ENCODE measurements at regions not wholly inside any gene's neighbourhood (a gene's known extent, or its start where the extent isn't known, plus 50 kb on each side); places are given as distances from the start of the nearest gene placed in this dataset.
"Not testable (repeated sequence)": the region's sequence is repeated elsewhere in the genome, so short reads cannot be mapped to it uniquely, and the experiment has no call there.

DNA sequence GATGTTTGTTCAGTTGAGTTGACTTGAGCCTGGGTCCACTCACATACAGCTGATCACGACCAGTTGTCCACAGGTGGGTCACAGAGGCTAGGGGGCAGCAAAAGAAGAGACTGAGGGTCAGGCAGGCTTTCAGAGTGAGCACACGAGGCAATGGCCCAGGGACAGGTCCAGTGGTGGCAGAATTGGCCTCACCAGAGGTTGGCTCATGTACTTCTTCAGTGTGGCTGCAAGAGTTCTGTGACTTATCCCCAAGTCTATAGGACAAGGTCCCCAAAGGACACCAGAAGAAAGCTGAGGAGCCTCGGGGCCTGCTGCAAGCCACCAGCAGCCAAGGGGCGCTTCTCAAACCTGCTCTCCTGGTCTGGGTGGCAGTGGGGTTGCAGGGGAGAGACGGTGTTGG lies 219.8 kb downstream of the TFCP2L1 start:
- Histone ChIP-seq H3K27ac (no peak overlapping the region), H3K9me3 (no peaks in the 10 kb centered on the region), H3K4me1 (ENCODE audit: control insufficient read depth in 1 of 2, insufficient read depth in 1 of 2, low read depth in 1 of 2, low read length in 1 of 2) (no peaks in the 10 kb centered on the region), H3K27me3 (no peaks in the 10 kb centered on the region), H3K36me3 (no peaks in the 10 kb centered on the region), H3K4me3 (ENCODE audit: low read depth in 1 of 2, low read length in 1 of 2) (no peak overlapping the region)
- TF ChIP-seq, protein P1, sequence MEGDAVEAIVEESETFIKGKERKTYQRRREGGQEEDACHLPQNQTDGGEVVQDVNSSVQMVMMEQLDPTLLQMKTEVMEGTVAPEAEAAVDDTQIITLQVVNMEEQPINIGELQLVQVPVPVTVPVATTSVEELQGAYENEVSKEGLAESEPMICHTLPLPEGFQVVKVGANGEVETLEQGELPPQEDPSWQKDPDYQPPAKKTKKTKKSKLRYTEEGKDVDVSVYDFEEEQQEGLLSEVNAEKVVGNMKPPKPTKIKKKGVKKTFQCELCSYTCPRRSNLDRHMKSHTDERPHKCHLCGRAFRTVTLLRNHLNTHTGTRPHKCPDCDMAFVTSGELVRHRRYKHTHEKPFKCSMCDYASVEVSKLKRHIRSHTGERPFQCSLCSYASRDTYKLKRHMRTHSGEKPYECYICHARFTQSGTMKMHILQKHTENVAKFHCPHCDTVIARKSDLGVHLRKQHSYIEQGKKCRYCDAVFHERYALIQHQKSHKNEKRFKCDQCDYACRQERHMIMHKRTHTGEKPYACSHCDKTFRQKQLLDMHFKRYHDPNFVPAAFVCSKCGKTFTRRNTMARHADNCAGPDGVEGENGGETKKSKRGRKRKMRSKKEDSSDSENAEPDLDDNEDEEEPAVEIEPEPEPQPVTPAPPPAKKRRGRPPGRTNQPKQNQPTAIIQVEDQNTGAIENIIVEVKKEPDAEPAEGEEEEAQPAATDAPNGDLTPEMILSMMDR (IDR thresholded peaks at IDR 0.05): no peak

DNA sequence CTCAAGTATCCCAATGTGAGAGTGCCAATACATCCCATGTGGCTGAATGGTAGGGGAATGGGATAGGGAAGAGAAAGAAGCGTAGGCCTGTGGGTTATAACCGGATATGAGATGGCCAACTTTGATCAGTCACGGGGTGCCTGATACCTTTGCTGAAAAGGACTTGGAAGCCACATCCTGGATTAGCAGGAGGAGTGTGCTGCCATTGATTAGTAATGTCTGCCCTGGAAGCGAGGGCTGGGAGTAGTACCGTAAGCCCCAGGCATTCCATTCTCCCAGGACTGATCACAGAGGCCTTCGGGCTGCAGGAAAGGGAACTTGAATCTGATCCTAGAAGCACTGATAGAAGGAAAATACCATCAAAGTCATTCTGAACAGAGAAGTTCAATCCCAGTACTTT lies 218.5 kb downstream of the TFCP2L1 start:
- Histone ChIP-seq H3K36me3 (no peaks in the 10 kb centered on the region), H3K4me1 (ENCODE audit: control insufficient read depth in 1 of 2, insufficient read depth in 1 of 2, low read depth in 1 of 2, low read length in 1 of 2) (no peaks in the 10 kb centered on the region), H3K27me3 (peaks cover 6% of the 10 kb centered on the region), H3K4me3 (ENCODE audit: low read depth in 1 of 2, low read length in 1 of 2) (no peak overlapping the region), H3K9me3 (no peaks in the 10 kb centered on the region), H3K27ac (no peak overlapping the region)
- TF ChIP-seq, protein P1 (IDR thresholded peaks at IDR 0.05): no peak

DNA sequence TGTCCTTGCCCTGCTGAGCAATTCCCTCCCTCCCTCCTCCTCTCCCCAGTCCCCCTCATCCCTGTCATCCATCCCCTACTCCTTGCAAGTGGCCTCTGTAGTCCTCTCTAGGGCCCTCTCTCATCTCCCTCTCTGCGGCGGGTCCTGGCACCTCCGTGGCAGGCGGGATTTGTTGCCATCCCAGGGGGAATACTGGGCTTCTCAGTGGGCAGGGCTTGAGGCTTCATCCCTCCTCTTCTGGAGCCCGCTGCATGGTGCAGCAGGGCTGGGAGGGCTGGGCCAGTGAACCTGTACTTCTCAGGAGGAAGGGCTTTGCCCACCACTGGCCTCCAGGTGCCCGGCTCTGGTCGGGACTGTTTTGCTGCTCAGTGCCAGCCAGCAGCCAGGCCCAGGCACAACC lies 216.2 kb downstream of the TFCP2L1 start:
- Histone ChIP-seq H3K27me3 (peaks cover 29% of the 10 kb centered on the region), H3K4me1 (ENCODE audit: control insufficient read depth in 1 of 2, insufficient read depth in 1 of 2, low read depth in 1 of 2, low read length in 1 of 2) (no peaks in the 10 kb centered on the region), H3K27ac (no peak overlapping the region), H3K4me3 (ENCODE audit: low read depth in 1 of 2, low read length in 1 of 2) (no peak overlapping the region), H3K9me3 (no peaks in the 10 kb centered on the region), H3K36me3 (no peaks in the 10 kb centered on the region)
- TF ChIP-seq, protein P1 (IDR thresholded peaks at IDR 0.05): no peak

DNA sequence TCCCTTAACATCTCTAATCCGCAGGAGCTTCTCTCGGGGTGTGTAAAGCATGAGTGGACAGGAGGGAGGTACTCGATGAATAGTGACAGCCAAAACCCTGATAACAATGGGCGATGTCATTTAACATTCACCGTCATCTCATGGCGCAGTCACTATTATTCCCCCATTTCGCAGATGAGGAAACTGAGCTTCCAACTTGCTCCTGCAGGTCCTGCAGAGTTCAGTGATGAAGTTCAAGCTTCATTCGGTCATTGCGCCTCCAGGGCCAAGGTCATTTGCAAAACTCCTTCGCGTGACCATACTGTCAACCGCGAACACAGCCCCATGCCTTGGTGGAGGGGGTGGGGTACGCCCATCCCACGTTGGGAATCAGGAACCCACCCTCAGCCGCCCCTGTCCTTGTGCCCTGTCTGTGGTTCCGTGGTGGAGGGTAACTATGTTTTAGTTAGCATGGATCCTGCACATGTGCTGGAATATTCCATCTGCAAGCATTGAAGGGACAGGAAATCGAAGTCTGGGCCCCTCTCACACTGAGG lies 215.5 kb downstream of the TFCP2L1 start:
- Histone ChIP-seq H3K4me3 (ENCODE audit: low read depth in 1 of 2, low read length in 1 of 2) (no peak overlapping the region), H3K27ac (no peak overlapping the region), H3K27me3 (peaks cover 36% of the 10 kb centered on the region), H3K9me3 (no peaks in the 10 kb centered on the region), H3K36me3 (no peaks in the 10 kb centered on the region), H3K4me1 (ENCODE audit: control insufficient read depth in 1 of 2, insufficient read depth in 1 of 2, low read depth in 1 of 2, low read length in 1 of 2) (no peaks in the 10 kb centered on the region)
- TF ChIP-seq, protein P1 (IDR thresholded peaks at IDR 0.05): no peak

DNA sequence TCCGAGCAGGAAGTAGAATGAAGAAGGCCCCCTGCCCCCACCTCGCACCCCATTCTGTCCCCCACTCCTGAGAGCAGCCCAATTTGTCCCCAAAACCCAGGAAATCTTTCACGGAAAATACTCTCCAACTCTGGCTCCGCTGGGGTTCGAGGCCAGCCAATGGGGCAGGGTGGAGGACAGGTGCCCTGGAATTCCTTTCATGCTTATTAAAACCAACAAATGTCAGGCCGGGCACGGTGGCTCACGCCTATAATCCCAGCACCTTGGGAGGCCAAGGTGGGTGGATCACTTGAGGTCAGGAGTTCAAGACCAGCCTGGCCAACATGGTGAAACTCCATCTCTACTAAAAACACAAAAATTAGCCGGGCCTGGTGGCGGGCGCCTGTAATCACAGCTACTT lies 214.9 kb downstream of the TFCP2L1 start:
- not testable (repeated sequence) for H3K27ac ChIP-seq; H3K36me3 ChIP-seq; H3K4me3 ChIP-seq (ENCODE audit: low read depth in 1 of 2, low read length in 1 of 2); H3K4me1 ChIP-seq (ENCODE audit: control insufficient read depth in 1 of 2, insufficient read depth in 1 of 2, low read depth in 1 of 2, low read length in 1 of 2); H3K9me3 ChIP-seq
- peaks cover 41% of the 10 kb centered on the region for H3K27me3 ChIP-seq

DNA sequence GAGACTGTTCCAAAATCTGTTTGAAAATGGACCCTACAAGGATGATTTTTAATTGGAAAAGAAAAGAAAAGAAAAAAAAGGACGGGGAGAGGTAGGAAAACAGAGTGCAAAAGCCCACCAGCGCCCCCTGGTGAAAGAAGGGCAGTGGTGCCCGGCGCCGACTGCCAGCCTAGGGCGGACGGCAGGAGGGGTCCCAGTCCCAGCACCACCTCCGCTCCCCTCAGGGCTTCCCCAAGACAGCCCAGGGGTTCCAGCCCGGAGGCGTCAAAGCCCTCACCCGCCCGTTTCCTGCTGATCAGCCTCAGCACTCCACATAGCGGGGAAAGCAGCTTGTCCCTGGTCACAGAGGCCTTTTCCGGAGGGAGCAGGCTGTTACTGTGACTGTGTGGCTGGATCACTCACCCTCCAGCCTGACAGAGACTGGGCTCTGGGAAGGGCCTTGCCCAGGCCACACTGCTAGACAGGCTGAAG lies 213.9 kb downstream of the TFCP2L1 start:
- TF ChIP-seq, protein P1 (IDR thresholded peaks at IDR 0.05): no peak
- Histone ChIP-seq H3K9me3 (no peaks in the 10 kb centered on the region), H3K36me3 (no peaks in the 10 kb centered on the region), H3K27ac (no peak overlapping the region), H3K4me3 (ENCODE audit: low read depth in 1 of 2, low read length in 1 of 2) (no peak overlapping the region), H3K4me1 (ENCODE audit: control insufficient read depth in 1 of 2, insufficient read depth in 1 of 2, low read depth in 1 of 2, low read length in 1 of 2) (no peaks in the 10 kb centered on the region), H3K27me3 (peaks cover 51% of the 10 kb centered on the region)
